ENCODE measurements at regions not wholly inside any gene's neighbourhood (a gene's known extent, or its start where the extent isn't known, plus 50 kb on each side); places are given as distances from the start of the nearest gene placed in this dataset.

GRCh38 chr7:68041554-68041953 lies 1044.9 kb downstream of the TYW1 start:
- H3K9me3 ChIP-seq (ENCODE audit: low read length) = no peaks in the 10 kb centered on the region
- CTCF ChIA-PET = no interaction called here
- H3K4me1 ChIP-seq (ENCODE audit: insufficient read depth, low read length) = no peaks in the 10 kb centered on the region
- POLR2A ChIA-PET (ENCODE audit: unreplicated experiment) = no interaction called here
- ATAC-seq = no peak
- TF ChIP-seq EZH2phosphoT487 (IDR thresholded peaks at IDR 0.05; ENCODE audit: borderline replicate concordance, low read length) (no peak), CTCF (conservative IDR thresholded peaks at IDR 0.05; ENCODE audit: low read depth, low read length) (no peak), EZH2 (IDR thresholded peaks at IDR 0.05; ENCODE audit: low read length, unreplicated experiment) (no peak)
- no peak overlapping the region for H2AFZ ChIP-seq (ENCODE audit: low read length)
- H3K9me2 ChIP-seq (replicated peaks; ENCODE audit: low read length) = no peaks in the 10 kb centered on the region
- H3K4me3 ChIP-seq (ENCODE audit: low read length) = no peak overlapping the region
- H3K4me2 ChIP-seq (ENCODE audit: low read length) = no peak overlapping the region
- DNase-seq = no peak
- intact Hi-C loops (cut with micrococcal nuclease) = no loop called here
- H3K9ac ChIP-seq (ENCODE audit: low read length) = no peak overlapping the region
- H3F3A ChIP-seq (ENCODE audit: low read length, unreplicated experiment) = no peaks in the 10 kb centered on the region
- BruUV-seq (replicated peaks) = no TSS peak
- H3K36me3 ChIP-seq (ENCODE audit: low read depth, low read length) = no peaks in the 10 kb centered on the region
- H3K27ac ChIP-seq (ENCODE audit: low read length) = no peak overlapping the region
- H3K79me2 ChIP-seq (ENCODE audit: low read length) = no peaks in the 10 kb centered on the region
- no peaks in the 10 kb centered on the region for H4K20me1 ChIP-seq (ENCODE audit: low read length)
- no peaks in the 10 kb centered on the region for H3K27me3 ChIP-seq (ENCODE audit: low read length)

GRCh38 chr7:68043546-68043945 lies 1046.9 kb downstream of the TYW1 start:
- no peak for TF ChIP-seq EZH2 (IDR thresholded peaks at IDR 0.05; ENCODE audit: low read length, unreplicated experiment)
- TF ChIP-seq EZH2phosphoT487 (IDR thresholded peaks at IDR 0.05; ENCODE audit: borderline replicate concordance, low read length) = no peak
- no peak for TF ChIP-seq CTCF (conservative IDR thresholded peaks at IDR 0.05; ENCODE audit: low read depth, low read length)
- POLR2A ChIA-PET (ENCODE audit: unreplicated experiment) = no interaction called here
- intact Hi-C loops (cut with micrococcal nuclease) = no loop called here

DNA sequence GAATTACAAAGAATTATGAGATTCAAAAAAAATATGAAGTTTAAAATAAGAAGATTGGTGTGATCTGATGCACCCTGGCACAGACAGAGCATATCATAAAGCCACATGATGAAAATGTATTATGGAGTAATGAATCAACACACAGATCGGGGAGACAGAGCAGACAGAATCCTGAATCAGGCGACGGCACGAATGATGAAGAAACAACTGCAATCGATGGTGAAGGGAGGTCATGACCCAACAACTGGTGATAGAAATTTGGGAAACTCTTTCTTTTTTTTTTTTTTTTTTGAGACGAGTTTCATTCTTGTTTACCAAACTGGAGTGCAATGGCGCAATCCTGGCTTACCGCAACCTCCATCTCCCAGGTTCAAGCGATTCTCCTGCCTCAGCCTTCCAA lies 1054.0 kb downstream of the TYW1 start:
- no peaks in the 10 kb centered on the region for H3K4me1 ChIP-seq (ENCODE audit: insufficient read depth, low read length)

More at GRCh38 chr7:68043546-68043945, 1046.9 kb downstream of the TYW1 start:
- Histone ChIP-seq H3F3A (ENCODE audit: low read length, unreplicated experiment) (no peaks in the 10 kb centered on the region), H3K4me3 (ENCODE audit: low read length) (no peak overlapping the region), H3K36me3 (ENCODE audit: low read depth, low read length) (no peaks in the 10 kb centered on the region), H3K79me2 (ENCODE audit: low read length) (no peaks in the 10 kb centered on the region), H3K27ac (ENCODE audit: low read length) (no peak overlapping the region), H4K20me1 (ENCODE audit: low read length) (no peaks in the 10 kb centered on the region), H3K9ac (ENCODE audit: low read length) (no peak overlapping the region), H3K9me3 (ENCODE audit: low read length) (no peaks in the 10 kb centered on the region), H3K4me1 (ENCODE audit: insufficient read depth, low read length) (no peaks in the 10 kb centered on the region), H3K9me2 (replicated peaks; ENCODE audit: low read length) (no peaks in the 10 kb centered on the region), H3K27me3 (ENCODE audit: low read length) (no peaks in the 10 kb centered on the region), H2AFZ (ENCODE audit: low read length) (no peak overlapping the region), H3K4me2 (ENCODE audit: low read length) (no peak overlapping the region)
- ATAC-seq (no peak), DNase-seq (no peak)
- BruUV-seq (replicated peaks) = no TSS peak
- CTCF ChIA-PET = no interaction called here

More for the DNA sequence above, 1054.0 kb downstream of the TYW1 start:
- no peaks in the 10 kb centered on the region for H3F3A ChIP-seq (ENCODE audit: low read length, unreplicated experiment)
- no peaks in the 10 kb centered on the region for H3K36me3 ChIP-seq (ENCODE audit: low read depth, low read length)
- TF ChIP-seq EZH2 (IDR thresholded peaks at IDR 0.05; ENCODE audit: low read length, unreplicated experiment) (no peak), EZH2phosphoT487 (IDR thresholded peaks at IDR 0.05; ENCODE audit: borderline replicate concordance, low read length) (no peak), CTCF (conservative IDR thresholded peaks at IDR 0.05; ENCODE audit: low read depth, low read length) (no peak)
- no peak overlapping the region for H3K4me3 ChIP-seq (ENCODE audit: low read length)
- intact Hi-C loops (cut with micrococcal nuclease) = no loop called here
- CTCF ChIA-PET = no interaction called here
- no peaks in the 10 kb centered on the region for H3K27me3 ChIP-seq (ENCODE audit: low read length)
- no peaks in the 10 kb centered on the region for H4K20me1 ChIP-seq (ENCODE audit: low read length)
- ATAC-seq (no peak), DNase-seq (no peak)
- no peaks in the 10 kb centered on the region for H3K9me2 ChIP-seq (replicated peaks; ENCODE audit: low read length)
- no peak overlapping the region for H3K27ac ChIP-seq (ENCODE audit: low read length)
- H2AFZ ChIP-seq (ENCODE audit: low read length) = no peak overlapping the region
- no peak overlapping the region for H3K4me2 ChIP-seq (ENCODE audit: low read length)
- BruUV-seq (replicated peaks) = no TSS peak
- no peaks in the 10 kb centered on the region for H3K79me2 ChIP-seq (ENCODE audit: low read length)
- POLR2A ChIA-PET (ENCODE audit: unreplicated experiment) = no interaction called here
- H3K9me3 ChIP-seq (ENCODE audit: low read length) = no peaks in the 10 kb centered on the region
- H3K9ac ChIP-seq (ENCODE audit: low read length) = no peak overlapping the region
